OCI-M1 (cell line): ENCODE measurements at regions not wholly inside any gene's neighbourhood (a gene's known extent, or its start where the extent isn't known, plus 50 kb on each side); places are given as distances from the start of the nearest gene placed in this dataset.
A peak's percentile ranks its signal among the peaks of the same experiment; 100 is the strongest.

Source experiments
- DNase-seq: peaks from one replicate; lab custom pipeline; 2025; lab: John Stamatoyannopoulos, UW

- DNase-seq: no peak
Observed at GRCh38 chr4:81881855-81882621, 410.3 kb upstream of the RASGEF1B start.

GRCh38 chr4:81876106-81876505 lies 404.4 kb upstream of the RASGEF1B start:
- DNase-seq: no peak

- no peak for DNase-seq
Observed at GRCh38 chr4:81874661-81875515, 403.2 kb upstream of the RASGEF1B start.

- DNase-seq: no peak
Observed at GRCh38 chr4:81870275-81870674, 398.6 kb upstream of the RASGEF1B start.

GRCh38 chr4:81860111-81860510 lies 388.4 kb upstream of the RASGEF1B start:
- DNase-seq: no peak

- no peak for DNase-seq
Observed at GRCh38 chr4:81854406-81854805, 382.7 kb upstream of the RASGEF1B start.

GRCh38 chr4:81852031-81852715 lies 380.5 kb upstream of the RASGEF1B start:
- DNase-seq: no peak

- no peak for DNase-seq
Observed at GRCh38 chr4:81850701-81851100, 379.0 kb upstream of the RASGEF1B start.

- DNase-seq: no peak
Observed at GRCh38 chr4:81845761-81846160, 374.1 kb upstream of the RASGEF1B start.

GRCh38 chr4:81845273-81845672 lies 373.6 kb upstream of the RASGEF1B start:
- DNase-seq: peak; percentile 64

- DNase-seq: peak; percentile 95
Observed at GRCh38 chr4:81844717-81845116, 373.0 kb upstream of the RASGEF1B start.

GRCh38 chr4:81839347-81840042 lies 367.8 kb upstream of the RASGEF1B start:
- no peak for DNase-seq

GRCh38 chr4:81838586-81838985 lies 366.9 kb upstream of the RASGEF1B start:
- no peak for DNase-seq

GRCh38 chr4:81836716-81837115 lies 365.0 kb upstream of the RASGEF1B start:
- no peak for DNase-seq

- DNase-seq: no peak
Observed at GRCh38 chr4:81833576-81833975, 361.9 kb upstream of the RASGEF1B start.

- no peak for DNase-seq
Observed at GRCh38 chr4:81828991-81829390, 357.3 kb upstream of the RASGEF1B start.

- DNase-seq: no peak
Observed at GRCh38 chr4:81827577-81828202, 356.0 kb upstream of the RASGEF1B start.

GRCh38 chr4:81826817-81827424 lies 355.2 kb upstream of the RASGEF1B start:
- DNase-seq: no peak

GRCh38 chr4:81826335-81826734 lies 354.6 kb upstream of the RASGEF1B start:
- DNase-seq: no peak

- DNase-seq: no peak
Observed at GRCh38 chr4:81818385-81818920, 346.7 kb upstream of the RASGEF1B start.
